ENCODE measurements at regions not wholly inside any gene's neighbourhood (a gene's known extent, or its start where the extent isn't known, plus 50 kb on each side); places are given as distances from the start of the nearest gene placed in this dataset.
"Not testable (repeated sequence)": the region's sequence is repeated elsewhere in the genome, so short reads cannot be mapped to it uniquely, and the experiment has no call there.

DNA sequence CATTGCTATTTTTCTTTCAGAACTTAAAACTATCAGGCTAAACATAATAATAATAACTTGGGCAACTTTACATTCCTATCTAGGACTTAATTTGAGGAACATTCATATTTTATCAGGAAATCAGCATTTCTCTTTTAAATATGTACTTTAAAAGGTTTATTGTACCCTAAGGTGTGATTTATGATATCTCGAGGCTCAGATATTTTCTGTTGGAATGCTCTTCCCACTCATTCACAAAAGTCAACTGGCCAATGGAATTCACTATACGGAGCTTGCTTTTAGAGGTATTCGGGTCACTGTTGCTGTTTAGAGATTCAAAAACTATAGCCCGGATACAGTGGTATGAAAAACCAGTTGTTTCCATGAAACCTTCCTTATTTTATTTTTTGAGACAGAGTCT is 328.3 kb downstream of the GBA3 start:
- no peak for DNase-seq
- no peaks in the 10 kb centered on the region for H3K36me3 ChIP-seq (ENCODE audit: insufficient read depth, low read length)
- ChIA-PET CTCF (no interaction called here), POLR2A (no interaction called here)
- no peak overlapping the region for H3K4me3 ChIP-seq (ENCODE audit: low read length)
- H3K9me3 ChIP-seq (ENCODE audit: low read length), result no peaks in the 10 kb centered on the region
- no peak overlapping the region for H3K27ac Mint-ChIP-seq
- no peaks in the 10 kb centered on the region for H3K36me3 Mint-ChIP-seq
- no peaks in the 10 kb centered on the region for H3K4me1 Mint-ChIP-seq
- no peak overlapping the region for H3K4me3 Mint-ChIP-seq
- no peaks in the 10 kb centered on the region for H3K27me3 ChIP-seq (ENCODE audit: insufficient read depth, low read length, poor library complexity, severe bottlenecking)
- no peaks in the 10 kb centered on the region for H3K4me1 ChIP-seq (ENCODE audit: insufficient read depth, low read length)
- no peak overlapping the region for H3K27ac ChIP-seq (ENCODE audit: low read depth, low read length)
- H3K27me3 Mint-ChIP-seq, result no peaks in the 10 kb centered on the region
- H3K9me3 Mint-ChIP-seq, result peaks cover 0 to 14% (median 10%) of the 10 kb centered on the region in 5 donors

DNA sequence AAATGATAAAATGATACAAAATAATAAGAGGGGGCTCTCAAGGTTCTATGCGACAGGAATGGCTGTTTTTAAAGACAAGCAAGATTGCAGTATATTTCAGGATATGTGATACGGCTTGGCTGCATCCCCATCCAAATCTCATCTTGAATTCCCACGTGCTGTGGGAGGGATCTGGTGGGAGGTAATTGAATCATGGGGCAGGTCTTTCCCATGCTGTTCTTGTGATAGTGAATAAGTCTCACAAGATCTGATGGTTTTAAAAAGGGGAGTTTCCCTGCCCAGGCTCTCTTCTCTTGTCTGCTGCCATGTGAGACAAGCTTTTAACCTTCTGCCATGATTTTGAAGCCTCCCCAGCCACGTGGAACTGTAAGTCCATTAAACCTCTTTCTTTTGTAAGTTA is 327.7 kb downstream of the GBA3 start:
- peaks cover 0 to 17% (median 10%) of the 10 kb centered on the region in 5 donors for H3K9me3 Mint-ChIP-seq
- H3K9me3 ChIP-seq (ENCODE audit: low read length); H3K4me1 ChIP-seq (ENCODE audit: insufficient read depth, low read length); H3K4me1 Mint-ChIP-seq; H3K27ac Mint-ChIP-seq; POLR2A ChIA-PET; H3K4me3 Mint-ChIP-seq; H3K36me3 ChIP-seq (ENCODE audit: insufficient read depth, low read length); H3K4me3 ChIP-seq (ENCODE audit: low read length); H3K27ac ChIP-seq (ENCODE audit: low read depth, low read length); DNase-seq; CTCF ChIA-PET; H3K36me3 Mint-ChIP-seq; H3K27me3 Mint-ChIP-seq; H3K27me3 ChIP-seq (ENCODE audit: insufficient read depth, low read length, poor library complexity, severe bottlenecking): not testable (repeated sequence)

DNA sequence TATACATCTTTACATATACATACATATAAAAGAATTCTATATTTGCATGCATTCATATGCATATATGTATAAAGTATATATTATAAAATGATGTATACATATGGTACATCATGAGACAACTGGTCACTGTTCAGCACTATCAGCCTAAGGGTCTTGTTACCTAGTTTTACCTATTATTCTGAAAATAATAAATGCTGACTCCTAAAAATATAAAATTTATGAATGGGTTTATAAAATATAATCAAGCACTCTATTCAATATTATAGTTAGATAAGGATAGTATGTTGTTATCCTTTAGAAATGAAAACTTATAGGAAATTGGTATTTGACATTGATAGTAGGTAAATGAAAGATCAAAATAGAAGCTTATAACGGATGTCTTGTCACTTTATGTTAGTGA is 324.2 kb downstream of the GBA3 start:
- H3K27me3 ChIP-seq (ENCODE audit: insufficient read depth, low read length, poor library complexity, severe bottlenecking), result no peaks in the 10 kb centered on the region
- Mint-ChIP-seq H3K27ac (no peak overlapping the region), H3K36me3 (no peaks in the 10 kb centered on the region), H3K4me3 (no peak overlapping the region), H3K4me1 (no peaks in the 10 kb centered on the region), H3K9me3 (peaks cover 0 to 20% (median 6%) of the 10 kb centered on the region in 5 donors), H3K27me3 (no peaks in the 10 kb centered on the region)
- CTCF ChIA-PET, result no interaction called here
- no peak for DNase-seq
- no peak overlapping the region for H3K4me3 ChIP-seq (ENCODE audit: low read length)
- H3K27ac ChIP-seq (ENCODE audit: low read depth, low read length), result no peak overlapping the region
- POLR2A ChIA-PET, result no interaction called here
- H3K36me3 ChIP-seq (ENCODE audit: insufficient read depth, low read length), result no peaks in the 10 kb centered on the region
- H3K9me3 ChIP-seq (ENCODE audit: low read length), result no peaks in the 10 kb centered on the region
- H3K4me1 ChIP-seq (ENCODE audit: insufficient read depth, low read length), result no peaks in the 10 kb centered on the region

DNA sequence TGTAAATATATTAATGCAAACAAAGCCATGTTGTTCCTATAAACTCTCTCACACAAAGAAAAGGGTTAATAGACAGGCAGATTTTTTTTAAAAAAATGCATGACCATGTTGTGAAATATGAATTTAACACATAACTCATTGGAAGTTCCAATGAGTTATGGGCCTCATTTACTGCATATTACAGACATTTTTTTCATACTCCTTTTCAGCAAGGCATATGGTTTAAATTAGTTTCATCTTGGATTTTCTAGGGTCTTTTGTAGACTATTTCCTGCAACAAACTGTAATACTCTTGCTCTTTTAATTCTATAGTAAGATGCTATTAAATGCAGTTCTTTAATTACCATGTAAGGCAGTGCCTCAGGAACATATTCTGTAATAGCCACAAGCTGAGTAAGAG is 323.1 kb downstream of the GBA3 start:
- H3K36me3 ChIP-seq (ENCODE audit: insufficient read depth, low read length), result no peaks in the 10 kb centered on the region
- CTCF ChIA-PET, result no interaction called here

DNA sequence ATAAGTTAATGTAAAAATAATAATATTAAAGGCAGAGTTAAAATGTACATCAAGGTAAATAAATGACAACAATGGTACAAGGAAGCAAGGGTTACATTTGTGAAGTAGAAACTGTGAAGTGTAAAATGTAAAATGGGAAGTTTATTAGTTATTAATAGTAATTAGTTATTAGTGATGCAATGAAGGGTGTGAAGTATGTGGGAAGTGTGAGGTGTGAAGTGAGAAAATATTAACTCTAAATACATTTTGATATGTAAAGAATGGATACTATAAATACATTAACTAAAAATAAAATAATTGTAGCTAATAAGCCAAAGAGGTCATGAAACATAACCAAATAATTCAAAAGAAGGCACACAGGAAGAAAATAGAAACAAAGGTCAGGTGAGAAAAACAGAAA is 316.4 kb downstream of the GBA3 start:
- Histone ChIP-seq H3K4me3 (ENCODE audit: low read length) (no peak overlapping the region), H3K27me3 (ENCODE audit: insufficient read depth, low read length, poor library complexity, severe bottlenecking) (no peaks in the 10 kb centered on the region), H3K36me3 (ENCODE audit: insufficient read depth, low read length) (no peaks in the 10 kb centered on the region), H3K9me3 (ENCODE audit: low read length) (no peaks in the 10 kb centered on the region), H3K4me1 (ENCODE audit: insufficient read depth, low read length) (no peaks in the 10 kb centered on the region), H3K27ac (ENCODE audit: low read depth, low read length) (no peak overlapping the region)
- ChIA-PET CTCF (no interaction called here), POLR2A (no interaction called here)
- Mint-ChIP-seq H3K4me3 (no peak overlapping the region), H3K27me3 (no peaks in the 10 kb centered on the region), H3K9me3 (peaks cover 0 to 17% (median 9%) of the 10 kb centered on the region in 5 donors), H3K4me1 (no peaks in the 10 kb centered on the region), H3K36me3 (no peaks in the 10 kb centered on the region), H3K27ac (no peak overlapping the region)
- no peak for DNase-seq

More for the DNA sequence above, 323.1 kb downstream of the GBA3 start:
- H3K27me3 ChIP-seq (ENCODE audit: insufficient read depth, low read length, poor library complexity, severe bottlenecking), result no peaks in the 10 kb centered on the region
- Mint-ChIP-seq H3K4me3 (no peak overlapping the region), H3K27ac (no peak overlapping the region), H3K4me1 (no peaks in the 10 kb centered on the region), H3K27me3 (no peaks in the 10 kb centered on the region), H3K36me3 (no peaks in the 10 kb centered on the region), H3K9me3 (peaks cover 0 to 17% (median 6%) of the 10 kb centered on the region in 5 donors)
- H3K9me3 ChIP-seq (ENCODE audit: low read length), result no peaks in the 10 kb centered on the region
- no peaks in the 10 kb centered on the region for H3K4me1 ChIP-seq (ENCODE audit: insufficient read depth, low read length)
- POLR2A ChIA-PET, result no interaction called here
- no peak overlapping the region for H3K4me3 ChIP-seq (ENCODE audit: low read length)
- no peak for DNase-seq
- no peak overlapping the region for H3K27ac ChIP-seq (ENCODE audit: low read depth, low read length)

- Histone ChIP-seq H3K27ac (ENCODE audit: low read depth, low read length) (no peak overlapping the region), H3K4me1 (ENCODE audit: insufficient read depth, low read length) (no peaks in the 10 kb centered on the region), H3K36me3 (ENCODE audit: insufficient read depth, low read length) (no peaks in the 10 kb centered on the region), H3K27me3 (ENCODE audit: insufficient read depth, low read length, poor library complexity, severe bottlenecking) (no peaks in the 10 kb centered on the region), H3K9me3 (ENCODE audit: low read length) (no peaks in the 10 kb centered on the region), H3K4me3 (ENCODE audit: low read length) (no peak overlapping the region)
- ChIA-PET POLR2A (no interaction called here), CTCF (no interaction called here)
- H3K4me1 Mint-ChIP-seq, result no peaks in the 10 kb centered on the region
- DNase-seq, result no peak
- no peaks in the 10 kb centered on the region for H3K36me3 Mint-ChIP-seq
- H3K9me3 Mint-ChIP-seq, result peaks cover 0 to 14% (median 11%) of the 10 kb centered on the region in 5 donors
- H3K27me3 Mint-ChIP-seq, result no peaks in the 10 kb centered on the region
- no peak overlapping the region for H3K27ac Mint-ChIP-seq
- no peak overlapping the region for H3K4me3 Mint-ChIP-seq
Measured at GRCh38 chr4:23006756-23007155, 314.0 kb downstream of the GBA3 start.

- ChIA-PET CTCF (no interaction called here), POLR2A (no interaction called here)
- Histone ChIP-seq H3K4me3 (ENCODE audit: low read length) (no peak overlapping the region), H3K27me3 (ENCODE audit: insufficient read depth, low read length, poor library complexity, severe bottlenecking) (no peaks in the 10 kb centered on the region), H3K9me3 (ENCODE audit: low read length) (no peaks in the 10 kb centered on the region), H3K4me1 (ENCODE audit: insufficient read depth, low read length) (no peaks in the 10 kb centered on the region), H3K36me3 (ENCODE audit: insufficient read depth, low read length) (no peaks in the 10 kb centered on the region), H3K27ac (ENCODE audit: low read depth, low read length) (no peak overlapping the region)
- Mint-ChIP-seq H3K27me3 (no peaks in the 10 kb centered on the region), H3K4me3 (no peak overlapping the region), H3K9me3 (peaks cover 0 to 17% (median 12%) of the 10 kb centered on the region in 5 donors), H3K36me3 (no peaks in the 10 kb centered on the region), H3K4me1 (no peaks in the 10 kb centered on the region), H3K27ac (no peak overlapping the region)
- DNase-seq, result no peak
Measured at GRCh38 chr4:23005691-23006090, 313.0 kb downstream of the GBA3 start.

DNA sequence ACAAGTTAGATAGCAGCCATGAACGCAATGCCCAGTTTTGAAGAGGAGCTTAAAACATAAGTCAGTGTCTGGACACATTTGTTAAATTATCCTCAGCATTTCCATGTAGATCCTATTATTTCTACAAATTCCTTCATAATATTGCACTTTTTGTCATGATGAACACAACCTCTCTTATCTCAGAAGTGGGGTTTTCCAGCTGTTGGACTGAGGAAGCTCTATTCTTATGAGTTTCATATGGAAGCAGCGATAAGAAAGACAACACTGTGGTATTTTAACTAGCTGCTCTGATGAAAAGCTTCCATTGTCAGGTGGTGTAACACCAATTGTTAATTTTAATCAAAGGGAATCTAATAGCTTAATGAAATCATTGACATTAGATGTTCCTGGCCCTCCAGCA is 308.7 kb downstream of the GBA3 start:
- H3K27me3 ChIP-seq (ENCODE audit: insufficient read depth, low read length, poor library complexity, severe bottlenecking), result no peaks in the 10 kb centered on the region
- no peaks in the 10 kb centered on the region for H3K4me1 Mint-ChIP-seq
- H3K4me3 Mint-ChIP-seq, result no peak overlapping the region
- no peaks in the 10 kb centered on the region for H3K27me3 Mint-ChIP-seq
- H3K27ac Mint-ChIP-seq, result no peak overlapping the region
- H3K27ac ChIP-seq (ENCODE audit: low read depth, low read length), result no peak overlapping the region
- no peaks in the 10 kb centered on the region for H3K4me1 ChIP-seq (ENCODE audit: insufficient read depth, low read length)
- no peaks in the 10 kb centered on the region for H3K36me3 Mint-ChIP-seq
- H3K4me3 ChIP-seq (ENCODE audit: low read length), result no peak overlapping the region
- peaks cover 0 to 19% (median 15%) of the 10 kb centered on the region in 5 donors for H3K9me3 Mint-ChIP-seq
- H3K36me3 ChIP-seq (ENCODE audit: insufficient read depth, low read length), result no peaks in the 10 kb centered on the region
- no peak for DNase-seq
- no peaks in the 10 kb centered on the region for H3K9me3 ChIP-seq (ENCODE audit: low read length)
- CTCF ChIA-PET, result no interaction called here
- POLR2A ChIA-PET, result no interaction called here

GRCh38 chr4:22999419-22999818 is 306.7 kb downstream of the GBA3 start:
- Histone ChIP-seq H3K4me1 (ENCODE audit: insufficient read depth, low read length) (no peaks in the 10 kb centered on the region), H3K27ac (ENCODE audit: low read depth, low read length) (no peak overlapping the region), H3K9me3 (ENCODE audit: low read length) (no peaks in the 10 kb centered on the region), H3K36me3 (ENCODE audit: insufficient read depth, low read length) (no peaks in the 10 kb centered on the region), H3K27me3 (ENCODE audit: insufficient read depth, low read length, poor library complexity, severe bottlenecking) (no peaks in the 10 kb centered on the region), H3K4me3 (ENCODE audit: low read length) (no peak overlapping the region)
- Mint-ChIP-seq H3K27me3 (no peaks in the 10 kb centered on the region), H3K27ac (no peak overlapping the region), H3K9me3 (peaks cover 2 to 21% (median 12%) of the 10 kb centered on the region in 5 donors), H3K4me1 (no peaks in the 10 kb centered on the region), H3K4me3 (no peak overlapping the region), H3K36me3 (no peaks in the 10 kb centered on the region)
- no peak for DNase-seq
- ChIA-PET POLR2A (no interaction called here), CTCF (no interaction called here)
